Ovary (tissue), 3 donors: ENCODE measurements at regions not wholly inside any gene's neighbourhood (a gene's known extent, or its start where the extent isn't known, plus 50 kb on each side); places are given as distances from the start of the nearest gene placed in this dataset.

Source experiments
- POLR2A ChIP-seq: fragments of 450-650 bp; IDR thresholded peaks from one replicate; pipeline ENCODE4 v1.6.1; 2017; ENCODE audit warnings: antibody characterized with exemption, mild to moderate bottlenecking, moderate library complexity
- TF ChIP-seq, protein P1 (sequence below), 3 donors: fragments of 450-650 bp in 2 of 3; fragments of 200-600 bp in 1 of 3; IDR thresholded peaks; one replicate each; pipeline versions ENCODE4 v1.5.1 to v1.8.0; 2016 to 2022; ENCODE audit warnings: antibody characterized with exemption in 3 of 3, mild to moderate bottlenecking in 1 of 3
- donor health status: DM: no; HTN: no; CAD: no.

DNA sequence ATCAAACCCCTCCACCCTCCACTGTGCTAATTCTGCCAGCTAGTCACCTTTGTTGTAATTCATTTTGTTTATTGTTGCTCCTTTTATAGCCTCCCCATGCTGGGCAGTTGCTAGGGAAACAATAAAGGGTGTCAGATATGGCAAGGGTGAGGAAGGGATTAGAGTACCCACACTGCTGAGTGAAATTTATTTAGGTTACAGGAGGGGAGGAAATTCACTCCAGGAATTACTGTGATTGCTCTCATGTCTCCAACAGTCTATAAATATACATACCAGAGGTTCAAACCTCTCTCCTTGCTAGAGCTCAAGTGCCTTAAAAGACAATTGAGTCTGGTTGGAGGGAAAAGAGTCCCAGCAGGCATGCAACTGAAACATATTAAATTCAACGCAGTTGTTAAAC is 90.6 kb upstream of the ADGRF1 start:
- TF ChIP-seq, protein P1, sequence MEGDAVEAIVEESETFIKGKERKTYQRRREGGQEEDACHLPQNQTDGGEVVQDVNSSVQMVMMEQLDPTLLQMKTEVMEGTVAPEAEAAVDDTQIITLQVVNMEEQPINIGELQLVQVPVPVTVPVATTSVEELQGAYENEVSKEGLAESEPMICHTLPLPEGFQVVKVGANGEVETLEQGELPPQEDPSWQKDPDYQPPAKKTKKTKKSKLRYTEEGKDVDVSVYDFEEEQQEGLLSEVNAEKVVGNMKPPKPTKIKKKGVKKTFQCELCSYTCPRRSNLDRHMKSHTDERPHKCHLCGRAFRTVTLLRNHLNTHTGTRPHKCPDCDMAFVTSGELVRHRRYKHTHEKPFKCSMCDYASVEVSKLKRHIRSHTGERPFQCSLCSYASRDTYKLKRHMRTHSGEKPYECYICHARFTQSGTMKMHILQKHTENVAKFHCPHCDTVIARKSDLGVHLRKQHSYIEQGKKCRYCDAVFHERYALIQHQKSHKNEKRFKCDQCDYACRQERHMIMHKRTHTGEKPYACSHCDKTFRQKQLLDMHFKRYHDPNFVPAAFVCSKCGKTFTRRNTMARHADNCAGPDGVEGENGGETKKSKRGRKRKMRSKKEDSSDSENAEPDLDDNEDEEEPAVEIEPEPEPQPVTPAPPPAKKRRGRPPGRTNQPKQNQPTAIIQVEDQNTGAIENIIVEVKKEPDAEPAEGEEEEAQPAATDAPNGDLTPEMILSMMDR (IDR thresholded peaks at IDR 0.05), result no peak
- TF ChIP-seq POLR2A, result no peak
